Cardiac fibroblast (primary cell): ENCODE measurements at regions not wholly inside any gene's neighbourhood (a gene's known extent, or its start where the extent isn't known, plus 50 kb on each side); places are given as distances from the start of the nearest gene placed in this dataset.

ENCODE experiments used
- DNase-seq, 2 donors: peaks; one replicate each; pipeline versions ENCODE4 v3.0.0 to v3.0.0-alpha.2; 2010; ENCODE audit warnings: low read depth in 2 of 2
- H3K4me3 ChIP-seq, 2 donors: replicated peaks in 1 of 2; 1 replicate in 1 of 2; 2 replicates in 1 of 2; pipeline ENCODE4 v1.5.1; 2011; ENCODE audit warnings: low read depth in 2 of 2, low read length in 2 of 2, mild to moderate bottlenecking in 2 of 2, moderate library complexity in 1 of 2
- CTCF ChIP-seq: IDR thresholded peaks from one replicate; pipeline ENCODE4 v1.5.1; 2011; ENCODE audit warnings: low read depth, mild to moderate bottlenecking, low read length, inconsistent platforms

GRCh38 chr5:67287510-67288268 is 91.1 kb upstream of the CD180 start:
- no peak for TF ChIP-seq CTCF
- H3K4me3 ChIP-seq: no peak overlapping the region
- DNase-seq: peak; percentile 47 to 64

GRCh38 chr5:67286006-67286405 is 89.4 kb upstream of the CD180 start:
- H3K4me3 ChIP-seq: no peak overlapping the region
- no peak for DNase-seq
- no peak for TF ChIP-seq CTCF

GRCh38 chr5:67283988-67284487 is 87.4 kb upstream of the CD180 start:
- no peak for TF ChIP-seq CTCF
- peak in 1 of 2 donors; percentile 41 for DNase-seq
- H3K4me3 ChIP-seq: no peak overlapping the region

- TF ChIP-seq CTCF: no peak
- H3K4me3 ChIP-seq: no peak overlapping the region
- DNase-seq: peak in 1 of 2 donors; percentile 33
Measured at GRCh38 chr5:67283275-67283987, 86.8 kb upstream of the CD180 start.

DNA sequence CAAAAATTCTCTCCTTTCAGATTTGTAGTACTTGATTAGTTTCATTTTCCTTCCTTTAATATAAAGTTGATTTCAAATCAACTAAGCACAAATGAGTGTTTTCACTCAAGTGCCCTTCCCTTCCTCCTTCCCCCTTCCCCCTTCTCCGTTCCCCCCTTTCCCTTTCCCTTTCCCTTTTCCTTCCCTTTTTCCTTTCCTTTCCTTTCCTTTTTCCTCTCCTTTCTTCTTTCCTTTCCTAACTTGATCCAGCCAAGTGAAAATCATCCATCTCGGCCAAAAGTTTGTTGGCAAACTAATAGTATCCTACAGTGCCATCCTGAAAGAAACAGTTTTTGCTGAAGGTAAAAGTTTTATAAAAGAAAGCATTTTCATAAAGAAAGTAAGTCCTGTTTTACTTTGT is 85.3 kb upstream of the CD180 start:
- H3K4me3 ChIP-seq: no peak overlapping the region
- no peak for DNase-seq
- TF ChIP-seq CTCF: no peak

GRCh38 chr5:67273689-67274356 is 77.2 kb upstream of the CD180 start:
- no peak for TF ChIP-seq CTCF
- DNase-seq: no peak
- H3K4me3 ChIP-seq: no peak overlapping the region
